ENCODE measurements at regions not wholly inside any gene's neighbourhood (a gene's known extent, or its start where the extent isn't known, plus 50 kb on each side); places are given as distances from the start of the nearest gene placed in this dataset.
"Not testable (repeated sequence)": the region's sequence is repeated elsewhere in the genome, so short reads cannot be mapped to it uniquely, and the experiment has no call there.

DNA sequence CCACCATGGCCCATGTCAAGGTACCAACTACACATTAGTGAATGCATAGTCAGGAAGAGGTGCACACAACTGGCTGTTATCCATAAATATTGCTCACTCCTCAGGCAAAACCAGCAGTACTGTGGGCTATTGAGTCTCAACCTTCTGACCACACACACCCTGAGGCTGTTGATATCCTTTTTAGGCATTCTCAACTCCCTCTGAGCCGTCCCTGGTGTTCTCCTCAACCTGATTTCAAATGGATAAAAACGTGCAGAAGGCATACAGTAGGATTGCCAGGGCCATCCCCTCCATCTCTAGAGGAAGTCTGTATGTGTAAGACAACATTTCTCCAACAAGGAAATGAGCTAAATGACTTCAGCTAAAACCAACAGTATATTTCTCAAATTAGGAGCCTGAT lies 98.7 kb upstream of the KLHL13 start:
- no peak for DNase-seq (ENCODE audit: low read depth)

DNA sequence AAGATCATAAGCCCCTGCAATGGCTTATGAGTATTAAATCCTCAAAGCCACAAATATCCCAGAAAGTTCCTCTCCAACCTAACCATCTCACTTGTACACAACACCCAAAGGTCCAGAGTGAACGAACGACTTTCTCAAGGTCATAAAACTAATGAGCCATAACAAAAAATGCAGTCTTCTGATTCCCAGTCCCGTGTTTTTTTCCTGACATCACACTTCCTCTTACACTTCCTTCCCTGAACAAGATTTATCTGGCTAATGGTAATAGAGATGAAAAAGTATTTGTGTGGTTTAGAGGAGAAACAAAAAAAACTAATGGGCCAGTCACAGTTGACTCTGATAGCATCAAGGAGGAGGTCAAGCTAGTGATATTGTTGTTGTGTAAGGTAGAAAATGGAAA lies 99.5 kb upstream of the KLHL13 start:
- DNase-seq (ENCODE audit: low read depth), result no peak

DNA sequence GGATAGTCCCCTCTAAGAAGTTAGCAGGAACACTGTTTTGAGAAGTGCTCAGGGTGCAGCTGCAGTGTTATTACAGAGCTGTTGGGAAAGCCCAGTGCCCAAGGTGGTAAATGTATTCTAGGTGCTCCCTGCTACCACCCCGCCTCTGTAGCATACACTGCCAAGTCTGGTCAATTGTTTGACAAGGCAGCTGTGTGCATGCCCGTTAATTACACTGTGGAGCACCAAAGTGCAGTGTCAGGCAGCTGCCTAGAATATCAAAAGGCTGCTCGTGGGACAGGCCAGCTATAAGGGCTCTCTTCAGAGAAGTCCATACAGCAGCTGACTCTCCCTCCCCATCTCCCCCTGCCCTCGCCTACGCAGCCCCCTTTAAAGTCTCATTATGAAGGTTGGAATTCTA lies 99.9 kb upstream of the KLHL13 start:
- DNase-seq (ENCODE audit: low read depth), result no peak

DNA sequence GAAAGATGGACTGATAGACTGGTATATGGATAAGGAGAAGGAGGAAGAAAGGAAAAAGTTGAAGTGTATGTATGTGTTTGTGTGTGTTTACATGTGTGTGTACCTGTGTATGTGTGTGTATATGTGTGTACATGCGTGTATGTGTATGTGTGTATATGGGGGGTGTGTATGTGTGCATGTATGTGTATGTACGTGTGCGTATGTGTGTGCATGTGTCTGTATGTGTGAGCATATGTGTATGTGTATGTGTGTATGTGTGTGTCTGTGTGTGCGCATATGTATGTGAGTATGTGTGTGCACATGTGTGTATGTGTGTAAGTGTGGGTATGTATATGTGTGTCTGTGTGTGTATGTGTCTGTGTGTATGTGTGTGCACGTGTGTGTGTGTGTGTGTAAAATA lies 101.5 kb upstream of the KLHL13 start:
- no peak for DNase-seq (ENCODE audit: low read depth)

GRCh38 chrX:118218940-118219339 lies 102.3 kb upstream of the KLHL13 start:
- no peak for DNase-seq (ENCODE audit: low read depth)

DNA sequence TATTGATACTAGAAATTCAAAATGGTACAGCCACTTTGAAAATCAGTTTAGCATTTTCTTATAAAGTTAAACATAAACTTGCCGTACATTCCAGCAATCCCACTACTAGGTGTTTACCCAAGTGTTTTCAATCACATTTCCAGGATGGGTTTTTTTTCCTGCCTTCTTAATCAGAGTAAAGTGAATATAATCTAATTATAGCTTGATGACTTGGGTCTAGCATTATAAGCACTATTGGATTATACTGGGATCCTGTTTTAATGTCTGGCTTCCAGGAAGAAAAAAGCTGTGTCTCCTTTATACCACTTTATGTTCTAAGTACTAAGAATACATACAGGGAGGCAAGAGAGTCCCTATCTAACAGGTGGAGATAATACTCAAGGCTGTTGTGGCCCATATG lies 103.3 kb upstream of the KLHL13 start:
- DNase-seq (ENCODE audit: low read depth), result no peak

- no peak for DNase-seq (ENCODE audit: low read depth)
Observed at GRCh38 chrX:118220509-118220908, 103.9 kb upstream of the KLHL13 start.

DNA sequence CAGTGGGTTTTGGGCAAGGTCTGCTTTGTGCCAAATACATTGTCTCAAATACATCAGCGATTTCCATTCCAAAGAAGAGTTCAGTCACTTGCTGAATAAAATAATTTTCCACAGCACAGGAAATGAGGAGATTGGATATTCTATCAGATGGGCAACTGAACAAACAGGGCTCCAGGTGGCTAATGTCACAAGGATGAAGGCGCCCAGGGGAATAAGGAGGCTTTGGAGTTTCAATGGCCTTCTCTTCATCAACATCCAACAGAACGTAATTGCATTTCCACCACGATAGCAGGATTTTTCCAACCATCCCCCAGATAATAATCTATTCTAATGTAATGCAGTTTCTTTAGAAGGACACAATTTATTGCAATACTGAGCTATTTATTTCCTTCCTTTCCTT lies 104.7 kb upstream of the KLHL13 start:
- no peak for DNase-seq (ENCODE audit: low read depth)

GRCh38 chrX:118221733-118222132 lies 105.1 kb upstream of the KLHL13 start:
- no peak for DNase-seq (ENCODE audit: low read depth)

- DNase-seq (ENCODE audit: low read depth), result no peak
Observed at GRCh38 chrX:118222421-118222820, 105.8 kb upstream of the KLHL13 start.

- DNase-seq (ENCODE audit: low read depth), result no peak
Observed at GRCh38 chrX:118225711-118226428, 109.3 kb upstream of the KLHL13 start.

- DNase-seq (ENCODE audit: low read depth), result no peak
Observed at GRCh38 chrX:118228041-118228440, 111.4 kb upstream of the KLHL13 start.

DNA sequence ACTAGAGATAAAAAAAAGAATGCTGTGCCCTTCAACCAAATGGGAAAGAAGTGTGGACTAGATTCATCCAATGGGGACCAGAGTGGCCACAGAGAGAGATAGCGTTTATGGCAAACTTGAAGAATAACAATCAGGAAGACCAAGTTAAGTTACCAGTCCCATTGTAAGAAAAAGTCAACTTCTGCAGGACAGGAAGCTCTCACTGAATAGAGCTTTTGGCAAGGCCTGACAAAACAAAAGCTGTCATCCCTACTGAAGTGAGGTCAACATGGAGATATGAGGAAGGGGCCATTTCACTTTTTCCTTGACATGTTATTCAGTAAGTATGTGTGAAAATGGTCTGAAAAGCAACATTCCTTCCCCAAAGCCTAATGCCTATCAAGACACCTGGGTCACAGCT lies 111.8 kb upstream of the KLHL13 start:
- DNase-seq (ENCODE audit: low read depth), result no peak

GRCh38 chrX:118231464-118231863 lies 114.4 kb upstream of the WDR44 start:
- no peak for DNase-seq (ENCODE audit: low read depth)

DNA sequence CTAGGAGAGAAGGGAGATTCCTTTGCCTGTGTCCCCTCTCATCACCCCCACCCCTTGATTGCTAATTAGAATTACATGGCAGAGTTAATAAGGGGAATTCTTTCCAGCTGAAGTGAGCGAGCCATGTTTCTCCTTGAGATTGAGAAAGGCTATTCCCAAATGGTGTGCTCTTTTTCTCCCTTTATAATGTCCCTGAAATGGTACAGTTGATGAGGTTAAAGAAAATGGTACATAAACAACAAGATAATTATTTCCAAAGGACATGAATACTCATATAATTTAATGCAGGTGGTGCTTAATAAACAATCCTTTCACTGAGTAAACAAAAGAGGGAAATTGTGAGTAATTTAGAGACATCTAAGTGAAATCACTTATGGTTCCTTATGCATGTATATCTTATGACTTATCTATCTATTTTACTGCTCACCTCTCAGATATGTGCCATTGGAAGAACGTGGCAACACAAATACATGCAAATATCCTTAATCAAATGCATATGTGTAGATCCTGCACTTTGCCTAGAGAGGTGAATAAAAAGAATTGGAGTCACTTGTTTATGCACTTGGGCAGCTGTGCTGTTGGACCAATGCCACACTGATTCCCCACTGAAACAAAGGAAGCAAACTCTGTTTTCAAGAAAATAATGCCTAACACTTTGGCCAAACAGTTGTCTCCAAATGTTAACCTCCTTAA lies 106.6 kb upstream of the WDR44 start:
- DNase-seq (ENCODE audit: low read depth), result peak; percentile 42

GRCh38 chrX:118239913-118240698 lies 105.8 kb upstream of the WDR44 start:
- no peak for DNase-seq (ENCODE audit: low read depth)

DNA sequence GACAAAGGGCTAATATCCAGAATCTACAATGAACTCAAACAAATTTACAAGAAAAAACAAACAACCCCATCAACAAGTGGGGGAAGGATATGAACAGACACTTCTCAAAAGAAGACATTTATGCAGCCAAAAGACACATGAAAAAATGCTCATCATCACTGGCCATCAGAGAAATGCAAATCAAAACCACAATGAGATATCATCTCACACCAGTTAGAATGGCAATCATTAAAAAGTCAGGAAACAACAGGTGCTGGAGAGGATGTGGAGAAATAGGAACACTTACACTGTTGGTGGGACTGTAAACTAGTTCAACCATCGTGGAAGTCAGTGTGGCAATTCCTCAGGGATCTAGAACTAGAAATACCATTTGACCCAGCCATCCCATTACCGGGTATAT lies 98.9 kb upstream of the WDR44 start:
- not testable (repeated sequence) for DNase-seq (ENCODE audit: low read depth)

DNA sequence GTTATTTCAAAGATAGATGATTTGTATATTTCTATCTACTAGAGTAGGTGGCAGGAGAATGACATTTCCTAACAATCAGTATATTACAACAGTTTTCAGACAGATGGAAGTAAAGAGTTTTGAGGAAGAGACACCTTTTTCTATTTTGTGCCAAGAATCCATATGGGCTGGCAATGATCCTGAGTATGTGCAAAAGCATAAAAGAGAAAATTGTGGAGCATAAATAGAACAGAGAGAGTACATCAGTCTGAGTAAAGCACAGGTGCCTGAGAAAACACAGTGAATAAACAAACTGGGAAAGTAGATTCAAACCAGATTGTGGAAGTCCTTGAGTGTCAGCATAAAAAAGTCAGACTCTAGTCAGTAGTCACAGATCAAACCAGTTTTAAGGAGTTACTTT lies 96.8 kb upstream of the WDR44 start:
- no peak for DNase-seq (ENCODE audit: low read depth)

GRCh38 chrX:118250445-118250844 lies 95.5 kb upstream of the WDR44 start:
- DNase-seq (ENCODE audit: low read depth), result no peak

- no peak for DNase-seq (ENCODE audit: low read depth)
Observed at GRCh38 chrX:118251271-118251670, 94.6 kb upstream of the WDR44 start.

DNA sequence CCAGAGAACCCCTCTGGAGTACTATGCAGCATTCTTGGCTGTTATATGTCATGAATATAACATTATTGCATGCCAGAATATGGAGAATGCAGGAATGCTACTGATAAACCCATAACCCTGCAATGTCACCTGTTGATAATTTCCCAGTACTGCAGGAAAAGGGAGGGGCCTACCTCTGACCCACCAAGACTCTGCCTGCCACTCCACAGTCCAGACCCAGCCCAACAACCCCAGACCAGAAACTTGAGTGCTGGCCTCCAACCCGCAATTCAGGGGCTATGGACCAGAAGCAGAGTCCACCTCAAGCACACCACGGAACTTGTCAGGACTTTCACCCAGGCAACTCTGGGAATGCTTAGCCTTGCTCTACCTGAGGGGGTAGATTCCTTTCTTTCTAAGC lies 92.9 kb upstream of the WDR44 start:
- no peak for DNase-seq (ENCODE audit: low read depth)

DNA sequence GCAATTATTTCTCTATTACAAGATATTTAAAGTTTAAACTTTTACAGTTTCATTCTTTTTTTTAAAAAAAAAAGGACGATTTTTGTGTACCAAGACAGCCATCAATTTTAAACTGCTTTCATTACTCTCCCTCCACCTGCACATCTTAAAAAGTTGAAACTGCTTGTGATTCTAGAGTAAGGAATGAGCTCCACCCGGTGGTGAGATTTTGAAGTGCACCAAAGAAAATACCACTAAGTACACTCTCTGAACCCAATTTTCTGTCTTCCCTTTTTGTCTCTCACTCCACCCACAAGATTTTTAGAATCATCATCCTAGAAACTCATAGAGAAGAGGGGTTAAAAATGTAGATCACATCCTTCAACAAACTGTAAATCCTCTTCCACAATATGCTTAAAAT lies 91.3 kb upstream of the WDR44 start:
- DNase-seq (ENCODE audit: low read depth), result no peak

DNA sequence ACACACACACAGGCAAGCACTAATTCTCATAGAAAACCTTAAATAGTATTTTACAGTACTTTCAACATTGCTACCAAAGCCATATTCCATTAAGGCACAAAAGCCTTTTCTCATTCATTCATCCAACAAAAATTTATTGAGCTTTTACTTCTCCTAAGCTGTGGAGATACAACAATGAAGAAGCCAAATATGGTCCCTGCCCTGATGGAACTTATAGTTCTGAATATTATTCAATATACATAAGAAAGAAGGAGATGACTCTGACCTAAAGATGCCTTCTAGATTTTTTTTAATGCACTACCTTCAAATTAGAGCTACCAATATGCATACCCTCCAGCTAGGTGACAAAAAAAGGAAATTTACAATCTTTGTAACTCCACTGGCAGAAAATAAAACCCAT lies 90.0 kb upstream of the WDR44 start:
- no peak for DNase-seq (ENCODE audit: low read depth)

Measured in HS-5 (cell line).